Smooth muscle cell (in vitro differentiated cells): ENCODE measurements at regions not wholly inside any gene's neighbourhood (a gene's known extent, or its start where the extent isn't known, plus 50 kb on each side); places are given as distances from the start of the nearest gene placed in this dataset.
A peak's percentile ranks its signal among the peaks of the same experiment; 100 is the strongest.

Experiments used
- DNase-seq: peaks from one replicate; lab custom pipeline; 2025; ENCODE audit not compliant: unreplicated experiment; lab: John Stamatoyannopoulos, UW
- H2AFZ ChIP-seq: fragments of 200-600 bp; sonication (generic); 2 replicates; pipeline ENCODE4 v1.6.0; 2016; ENCODE audit warnings: antibody characterized with exemption, low read depth, mild to moderate bottlenecking
- H3F3A ChIP-seq: fragments of 200-600 bp; sonication (generic); 2 replicates; pipeline ENCODE4 v1.6.0; 2017; ENCODE audit warnings: antibody characterized with exemption, low read depth
- H3K27ac ChIP-seq: fragments of 200-600 bp; sonication (generic); 2 replicates; pipeline ENCODE4 v1.5.1; 2016; ENCODE audit warnings: low read depth, mild to moderate bottlenecking
- H3K27me3 ChIP-seq: fragments of 200-600 bp; sonication (generic); 2 replicates; pipeline ENCODE4 v1.6.1; 2016; ENCODE audit warnings: low read depth, mild to moderate bottlenecking
- H3K36me3 ChIP-seq: fragments of 200-600 bp; sonication (generic); 2 replicates; pipeline ENCODE4 v1.5.1; 2016; ENCODE audit warnings: low read depth
- H3K4me1 ChIP-seq: fragments of 200-600 bp; sonication (generic); 2 replicates; pipeline ENCODE4 v1.5.1; 2016; ENCODE audit warnings: low read depth
- H3K4me2 ChIP-seq: fragments of 200-600 bp; sonication (generic); 2 replicates; pipeline ENCODE4 v1.6.0; 2016; ENCODE audit warnings: mild to moderate bottlenecking
- H3K4me3 ChIP-seq: fragments of 200-600 bp; sonication (generic); 2 replicates; pipeline ENCODE4 v1.5.1; 2016; ENCODE audit warnings: mild to moderate bottlenecking
- H3K79me2 ChIP-seq: fragments of 200-600 bp; sonication (generic); 2 replicates; pipeline ENCODE4 v1.6.0; 2016; ENCODE audit warnings: low read depth, mild to moderate bottlenecking
- H3K9ac ChIP-seq: fragments of 200-600 bp; sonication (generic); 2 replicates; pipeline ENCODE4 v1.6.0; 2016; ENCODE audit warnings: low read depth
- H3K9me3 ChIP-seq: fragments of 200-600 bp; sonication (generic); replicated peaks from 2 replicates; pipeline ENCODE4 v1.5.1; 2016; ENCODE audit warnings: low read depth
- H4K20me1 ChIP-seq: fragments of 200-600 bp; sonication (generic); 2 replicates; pipeline ENCODE4 v1.6.0; 2016; ENCODE audit warnings: low read depth
- WGBS: methylation state at CpG from one replicate; pipeline ENCODE4 v1.1.7; 2016; ENCODE audit warnings: low lambda C conversion rate; 5-methylcytosine and 5-hydroxymethylcytosine counted together
- TF ChIP-seq, protein P1 (sequence below): fragments of 200-600 bp; sonication (generic); IDR thresholded peaks from 2 replicates; pipeline ENCODE4 v1.5.1; 2017; ENCODE audit warnings: borderline replicate concordance, mild to moderate bottlenecking, antibody characterized with exemption; ENCODE audit not compliant: insufficient read depth, poor library complexity, severe bottlenecking

GRCh38 chr20:56820984-56821383 lies 191.9 kb downstream of the TFAP2C start:
- no peaks in the 10 kb centered on the region for H3K79me2 ChIP-seq
- no peaks in the 10 kb centered on the region for H3K4me1 ChIP-seq
- no peak overlapping the region for H3K9ac ChIP-seq
- TF ChIP-seq, protein P1, sequence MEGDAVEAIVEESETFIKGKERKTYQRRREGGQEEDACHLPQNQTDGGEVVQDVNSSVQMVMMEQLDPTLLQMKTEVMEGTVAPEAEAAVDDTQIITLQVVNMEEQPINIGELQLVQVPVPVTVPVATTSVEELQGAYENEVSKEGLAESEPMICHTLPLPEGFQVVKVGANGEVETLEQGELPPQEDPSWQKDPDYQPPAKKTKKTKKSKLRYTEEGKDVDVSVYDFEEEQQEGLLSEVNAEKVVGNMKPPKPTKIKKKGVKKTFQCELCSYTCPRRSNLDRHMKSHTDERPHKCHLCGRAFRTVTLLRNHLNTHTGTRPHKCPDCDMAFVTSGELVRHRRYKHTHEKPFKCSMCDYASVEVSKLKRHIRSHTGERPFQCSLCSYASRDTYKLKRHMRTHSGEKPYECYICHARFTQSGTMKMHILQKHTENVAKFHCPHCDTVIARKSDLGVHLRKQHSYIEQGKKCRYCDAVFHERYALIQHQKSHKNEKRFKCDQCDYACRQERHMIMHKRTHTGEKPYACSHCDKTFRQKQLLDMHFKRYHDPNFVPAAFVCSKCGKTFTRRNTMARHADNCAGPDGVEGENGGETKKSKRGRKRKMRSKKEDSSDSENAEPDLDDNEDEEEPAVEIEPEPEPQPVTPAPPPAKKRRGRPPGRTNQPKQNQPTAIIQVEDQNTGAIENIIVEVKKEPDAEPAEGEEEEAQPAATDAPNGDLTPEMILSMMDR = no peak
- no peak for DNase-seq
- no peak overlapping the region for H2AFZ ChIP-seq
- H3K9me3 ChIP-seq = no peaks in the 10 kb centered on the region
- no peak overlapping the region for H3K4me2 ChIP-seq
- 85% methylated on average over 3 of the region's 3 CpGs for WGBS
- H3F3A ChIP-seq = no peaks in the 10 kb centered on the region
- H3K36me3 ChIP-seq = no peaks in the 10 kb centered on the region
- no peaks in the 10 kb centered on the region for H4K20me1 ChIP-seq
- H3K4me3 ChIP-seq = no peak overlapping the region
- H3K27ac ChIP-seq = no peak overlapping the region
- no peaks in the 10 kb centered on the region for H3K27me3 ChIP-seq

DNA sequence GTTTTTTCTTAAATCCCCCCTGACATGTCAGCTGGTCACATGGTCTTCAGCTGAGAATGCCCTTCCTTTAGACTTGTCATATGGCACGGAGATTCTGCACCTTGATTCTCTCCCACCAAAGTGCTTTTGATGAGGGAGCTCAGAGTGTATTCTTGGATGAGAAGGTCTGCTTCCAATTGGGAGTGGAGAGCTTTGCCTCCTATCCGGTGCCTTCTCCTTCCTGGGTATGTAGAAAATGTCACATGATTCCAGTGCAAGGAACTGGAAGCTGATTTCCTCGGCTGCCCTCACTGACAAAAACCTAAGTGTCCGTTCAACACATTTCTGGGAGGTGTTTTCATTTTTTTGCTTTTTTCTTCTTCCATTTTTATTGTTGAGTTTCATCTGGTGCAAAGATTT lies 197.2 kb downstream of the TFAP2C start:
- no peaks in the 10 kb centered on the region for H3F3A ChIP-seq
- H3K79me2 ChIP-seq = no peaks in the 10 kb centered on the region
- no peak overlapping the region for H3K9ac ChIP-seq
- peak overlapping the region; percentile 63 for H3K27ac ChIP-seq
- H3K4me3 ChIP-seq = no peak overlapping the region
- no peaks in the 10 kb centered on the region for H3K36me3 ChIP-seq
- H3K9me3 ChIP-seq = no peaks in the 10 kb centered on the region
- TF ChIP-seq, protein P1 = no peak
- H3K4me1 ChIP-seq = peaks cover 16% of the 10 kb centered on the region
- no peak for DNase-seq
- no peaks in the 10 kb centered on the region for H3K27me3 ChIP-seq
- H4K20me1 ChIP-seq = no peaks in the 10 kb centered on the region
- no peak overlapping the region for H2AFZ ChIP-seq
- peak overlapping the region; percentile 76 for H3K4me2 ChIP-seq
- 61% methylated on average over 4 of the region's 4 CpGs for WGBS

- Histone ChIP-seq H3K27me3 (no peaks in the 10 kb centered on the region), H3K27ac (peak overlapping the region; percentile 63), H4K20me1 (no peaks in the 10 kb centered on the region), H2AFZ (peak overlapping the region; percentile 50), H3K79me2 (no peaks in the 10 kb centered on the region), H3K9ac (peak overlapping the region; percentile 59), H3K9me3 (no peaks in the 10 kb centered on the region), H3K36me3 (no peaks in the 10 kb centered on the region), H3K4me3 (no peak overlapping the region), H3F3A (no peaks in the 10 kb centered on the region), H3K4me1 (peaks cover 16% of the 10 kb centered on the region), H3K4me2 (peak overlapping the region; percentile 76)
- DNase-seq = no peak
- TF ChIP-seq, protein P1 = no peak
- 30% methylated on average over 22 of the region's 22 CpGs for WGBS
Measured at GRCh38 chr20:56826705-56827665, 197.9 kb downstream of the TFAP2C start.

DNA sequence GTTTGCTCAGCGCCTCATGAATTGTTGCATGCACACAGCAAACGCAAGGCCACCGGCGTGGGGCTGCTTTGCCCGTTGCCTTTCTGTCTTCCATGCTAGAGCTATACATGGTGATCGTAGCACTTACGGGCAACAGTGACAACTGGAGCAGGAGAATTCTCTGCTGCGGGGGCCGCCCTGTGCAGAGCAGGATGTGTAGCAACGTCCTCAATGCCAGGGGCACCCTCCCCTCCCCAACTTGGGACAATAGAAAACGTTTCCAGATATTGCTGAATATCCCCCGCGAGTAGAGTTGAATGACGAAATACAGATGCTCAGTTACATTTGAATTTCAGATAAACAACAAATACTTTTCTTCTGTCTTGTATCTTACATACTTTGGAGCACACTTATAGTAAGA lies 198.7 kb downstream of the TFAP2C start:
- H2AFZ ChIP-seq = no peak overlapping the region
- DNase-seq = no peak
- H3K79me2 ChIP-seq = no peaks in the 10 kb centered on the region
- H3K9me3 ChIP-seq = no peaks in the 10 kb centered on the region
- H4K20me1 ChIP-seq = no peaks in the 10 kb centered on the region
- H3K27ac ChIP-seq = peak overlapping the region; percentile 63
- H3K27me3 ChIP-seq = no peaks in the 10 kb centered on the region
- no peak overlapping the region for H3K4me3 ChIP-seq
- H3K9ac ChIP-seq = peak overlapping the region; percentile 38
- peak overlapping the region; percentile 76 for H3K4me2 ChIP-seq
- TF ChIP-seq, protein P1 = no peak
- no peaks in the 10 kb centered on the region for H3F3A ChIP-seq
- no peaks in the 10 kb centered on the region for H3K36me3 ChIP-seq
- WGBS = 70% methylated on average over 14 of the region's 14 CpGs
- H3K4me1 ChIP-seq = peaks cover 16% of the 10 kb centered on the region
